HG03196 (cell line): ENCODE measurements at regions not wholly inside any gene's neighbourhood (a gene's known extent, or its start where the extent isn't known, plus 50 kb on each side); places are given as distances from the start of the nearest gene placed in this dataset.

ENCODE experiments used
- ATAC-seq: cut with Tn5 transposase; IDR thresholded peaks from one replicate; pipeline ENCODE4 v1.9.1; 2021; ENCODE audit not compliant: unreplicated experiment

DNA sequence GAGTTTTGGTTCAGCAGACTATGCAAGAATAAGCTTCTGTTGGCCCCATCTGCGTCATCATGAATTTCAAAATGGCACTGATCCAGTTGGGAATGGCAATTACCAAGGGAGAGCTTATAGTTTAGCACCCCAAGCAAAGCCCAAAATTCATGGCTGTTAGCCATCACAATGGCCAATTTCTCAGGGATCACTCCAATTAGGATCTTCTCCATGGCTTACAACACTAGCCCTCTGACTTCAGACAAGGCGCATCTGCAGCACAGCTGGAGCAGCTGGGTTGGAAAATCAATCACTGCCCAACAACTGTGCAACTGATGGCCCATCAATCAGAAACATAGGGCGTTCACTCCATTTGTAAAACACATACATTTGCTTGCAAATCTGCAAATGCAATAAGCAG lies 273.6 kb downstream of the SRBD1 start:
- no peak for ATAC-seq

DNA sequence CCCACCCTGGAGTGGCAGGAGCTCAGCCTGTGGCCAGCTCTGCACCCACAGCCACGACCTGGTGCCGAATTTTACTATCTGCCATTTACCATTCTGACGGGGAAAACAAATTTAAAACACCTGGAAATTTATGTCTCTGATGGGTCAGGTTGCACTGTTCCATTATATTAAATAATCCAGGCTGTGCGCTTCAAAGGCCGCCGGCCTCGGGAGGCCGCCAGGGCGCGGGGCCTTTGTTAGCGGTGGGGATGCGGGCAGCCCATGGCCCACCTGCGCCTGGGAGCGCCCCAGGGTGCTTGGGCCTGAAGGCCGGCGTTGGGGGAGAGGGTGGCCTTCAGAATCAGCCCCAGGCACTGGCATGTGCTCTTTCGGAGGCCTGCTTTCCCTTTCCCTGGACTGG lies 276.9 kb downstream of the SRBD1 start:
- ATAC-seq, result no peak

DNA sequence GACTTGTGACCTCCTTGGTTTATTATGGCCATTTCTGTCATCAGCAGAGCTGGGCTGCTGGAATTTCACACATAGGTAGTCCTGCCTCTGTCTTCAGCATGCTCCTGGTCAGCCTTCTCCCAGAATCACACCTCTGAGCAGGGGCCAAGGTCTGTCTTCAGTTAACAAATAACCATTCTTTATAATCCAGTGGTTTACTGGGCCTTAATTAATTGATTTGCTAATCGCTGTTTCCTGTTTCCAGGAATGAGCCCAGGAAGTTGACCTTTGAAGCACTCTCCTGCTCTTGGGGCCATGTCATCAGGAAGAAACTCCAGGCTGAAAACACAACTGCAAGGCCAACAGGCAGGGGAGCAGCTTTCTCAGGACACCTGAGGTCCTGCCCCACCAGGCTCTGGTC lies 278.5 kb downstream of the SRBD1 start:
- no peak for ATAC-seq

DNA sequence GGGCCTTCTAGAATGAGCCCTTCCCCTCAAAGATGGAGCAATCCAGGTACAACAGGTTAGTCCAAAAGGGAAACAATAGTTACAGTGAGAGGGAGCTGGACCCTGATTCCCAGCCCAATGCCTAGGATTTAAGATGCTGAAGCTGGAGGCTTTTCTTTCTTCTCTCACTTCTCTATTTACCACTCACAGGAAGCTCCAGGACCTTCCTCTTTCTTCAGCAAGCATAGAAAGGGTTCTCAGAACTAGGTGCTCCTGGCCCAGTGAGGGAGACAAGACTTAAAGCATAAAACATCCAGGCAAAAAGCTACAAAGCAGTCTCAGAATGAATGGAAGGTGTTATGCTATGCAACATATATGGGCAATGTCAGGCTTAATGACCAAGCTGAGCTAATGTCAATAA lies 279.0 kb downstream of the SRBD1 start:
- no peak for ATAC-seq

DNA sequence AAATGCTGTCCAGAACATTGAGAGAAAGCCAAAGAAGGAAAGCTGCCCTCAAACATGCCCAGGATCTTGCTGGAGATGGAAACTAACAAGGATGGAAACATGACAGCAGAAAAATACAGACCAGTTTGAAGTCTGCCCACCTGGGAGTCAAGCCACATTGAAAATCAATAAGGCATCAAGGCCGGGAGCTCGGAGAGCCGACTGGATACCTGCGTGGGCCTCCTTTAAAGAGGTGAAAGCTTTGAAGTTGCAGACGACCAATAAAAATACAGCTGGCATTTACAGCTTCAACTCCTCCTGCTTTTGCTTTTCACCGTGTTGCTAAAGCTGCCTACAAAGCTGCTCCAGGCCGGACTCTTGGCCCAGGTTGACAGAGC lies 279.7 kb downstream of the SRBD1 start:
- no peak for ATAC-seq

DNA sequence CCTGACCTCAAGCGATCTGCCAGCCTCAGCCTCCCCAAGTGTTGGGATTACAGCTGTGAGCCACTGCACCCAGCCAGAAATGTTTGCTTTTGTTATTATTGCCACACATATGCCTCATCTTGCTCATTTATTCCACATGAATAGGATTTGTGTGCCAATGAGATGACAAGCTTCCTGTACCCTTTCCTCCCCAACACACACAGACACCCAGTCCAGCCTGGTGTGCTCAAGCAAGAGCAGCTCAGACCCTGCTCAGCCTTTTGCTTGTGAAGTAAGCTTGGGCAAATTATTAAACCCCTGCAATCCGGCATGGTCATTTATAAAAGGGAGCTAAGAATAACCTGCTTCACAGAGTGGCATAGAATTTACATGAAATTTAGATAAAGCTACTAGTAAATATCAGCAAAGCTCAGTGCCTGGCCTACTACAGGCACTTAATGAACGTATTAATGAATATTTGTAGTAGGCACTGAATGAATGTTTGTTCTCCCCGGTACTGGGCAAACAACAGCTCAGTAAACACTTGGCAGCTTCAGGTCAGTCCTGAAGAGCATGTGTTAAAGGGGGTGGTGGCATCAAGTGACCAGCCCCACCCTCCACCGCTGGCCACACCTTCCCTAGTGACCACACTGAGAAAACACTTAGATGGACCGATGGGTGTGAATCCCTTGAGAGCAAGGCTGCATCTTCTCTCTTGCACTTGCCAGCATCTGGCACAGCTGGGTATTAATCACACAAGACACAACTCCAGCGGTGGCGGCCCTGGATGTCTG lies 280.2 kb downstream of the SRBD1 start:
- ATAC-seq, result no peak

DNA sequence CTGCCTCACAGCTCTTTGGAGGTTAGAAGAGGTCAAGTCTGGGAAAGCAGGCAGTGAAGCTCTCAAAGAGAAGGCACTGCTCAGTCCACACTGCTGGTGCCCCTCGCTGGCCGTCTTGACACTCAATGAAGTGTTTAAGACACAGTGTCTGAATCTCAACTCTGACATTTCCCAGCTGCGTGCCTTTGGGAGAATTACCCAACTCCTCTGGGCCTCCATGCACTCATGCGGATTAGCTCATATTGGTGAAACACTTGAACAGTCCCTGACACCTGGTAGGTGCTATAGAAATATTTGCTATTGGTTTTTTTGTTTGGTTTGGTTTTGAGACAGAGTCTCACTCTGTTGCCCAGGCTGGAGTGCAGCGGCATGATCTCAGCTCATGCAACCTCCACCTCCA lies 281.0 kb downstream of the SRBD1 start:
- no peak for ATAC-seq

DNA sequence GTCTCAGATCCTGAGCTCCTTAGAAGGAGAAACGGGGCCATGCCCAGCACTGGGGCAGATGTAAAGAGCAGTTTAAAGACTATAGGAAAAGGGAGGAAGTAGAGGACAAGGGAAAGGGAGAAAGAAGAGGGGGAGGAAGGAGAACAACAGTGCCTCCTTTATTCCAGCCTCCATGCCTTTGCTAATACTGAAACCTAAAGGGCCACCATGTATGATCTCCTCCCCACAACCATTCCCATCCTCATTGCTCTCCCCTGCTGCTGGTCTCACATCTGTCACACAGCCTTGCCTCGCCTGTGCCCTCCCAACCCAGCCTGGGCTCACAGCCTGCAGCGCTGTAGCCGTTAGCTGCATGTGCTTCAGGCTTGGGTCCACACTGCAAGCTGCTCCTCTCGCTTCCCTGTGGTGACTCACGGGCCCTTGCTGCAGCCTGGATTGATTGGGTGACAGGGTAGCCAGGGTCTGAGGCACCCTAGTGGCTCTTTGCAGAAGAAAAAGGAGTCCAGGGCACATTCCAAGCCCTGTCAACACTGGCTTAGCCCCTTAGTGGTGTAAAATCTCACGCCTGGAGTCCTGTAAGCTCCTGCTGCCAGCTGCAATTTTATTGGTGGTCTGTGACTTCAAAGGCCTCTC lies 281.9 kb downstream of the SRBD1 start:
- no peak for ATAC-seq

DNA sequence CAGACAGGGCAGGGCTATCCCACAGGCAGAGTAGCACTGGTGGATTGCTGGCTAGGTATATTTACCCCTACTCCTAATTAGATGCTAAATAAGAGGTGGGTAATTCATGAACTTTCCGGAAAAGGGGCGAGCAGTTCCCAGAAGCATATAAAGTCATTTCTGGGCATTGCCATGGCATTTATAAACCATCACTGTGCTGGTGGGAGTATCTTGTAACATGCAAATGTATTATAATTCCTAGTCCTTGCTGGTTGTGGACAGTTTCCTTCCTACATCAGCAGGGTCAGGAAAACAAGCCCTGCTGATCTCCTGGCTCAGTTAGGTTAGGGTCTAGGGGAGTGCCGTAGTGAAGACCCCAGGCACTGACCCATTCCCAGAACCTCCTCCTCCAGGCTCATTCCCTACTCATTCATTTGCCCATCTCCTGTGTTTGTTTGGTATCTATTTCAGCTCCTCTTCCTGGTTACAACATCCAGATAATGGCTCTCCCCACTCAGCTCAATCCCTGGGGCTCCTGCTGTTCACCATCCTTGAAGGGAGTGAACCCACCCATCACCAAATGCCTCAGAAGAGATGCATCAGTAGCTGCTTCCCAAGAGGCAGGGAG lies 282.7 kb downstream of the SRBD1 start:
- no peak for ATAC-seq

DNA sequence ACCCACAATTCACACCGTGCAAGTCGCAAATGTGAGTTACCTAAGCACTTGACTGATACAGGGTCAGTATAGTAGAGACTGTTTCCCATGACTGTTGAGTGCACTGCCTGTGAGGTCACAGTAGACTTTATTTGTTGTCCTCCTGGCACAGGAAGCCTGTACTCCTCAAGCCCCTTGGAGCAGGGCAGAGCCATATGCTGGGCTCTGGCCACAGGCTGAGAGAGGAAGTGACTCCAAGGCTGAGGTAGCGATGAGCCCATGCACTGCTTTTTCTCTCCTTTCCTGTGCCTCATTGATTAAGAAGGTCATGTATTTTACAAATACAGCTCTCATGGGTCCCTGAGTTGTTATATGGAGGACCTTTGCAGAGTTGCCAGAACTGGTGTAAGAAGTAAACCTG lies 287.7 kb downstream of the SRBD1 start:
- no peak for ATAC-seq

DNA sequence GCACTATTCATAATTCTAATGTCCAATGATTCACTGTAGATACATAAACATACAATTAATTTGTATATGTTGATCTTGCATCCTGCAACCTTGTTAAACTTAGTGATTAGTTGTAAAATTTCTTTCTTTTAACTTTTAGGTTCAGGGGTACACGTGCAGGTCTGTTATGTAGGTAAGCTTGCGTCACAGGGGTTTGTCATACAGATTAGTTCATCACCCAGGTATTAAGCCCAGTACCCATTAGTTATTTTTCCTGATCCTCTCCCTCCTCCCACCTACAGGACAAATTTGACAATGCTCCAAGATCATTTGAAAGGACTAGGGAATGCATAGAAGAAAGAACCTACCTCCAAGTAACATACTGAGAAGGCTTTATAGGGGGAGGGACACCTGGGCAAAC lies 290.1 kb downstream of the SRBD1 start:
- ATAC-seq, result no peak

DNA sequence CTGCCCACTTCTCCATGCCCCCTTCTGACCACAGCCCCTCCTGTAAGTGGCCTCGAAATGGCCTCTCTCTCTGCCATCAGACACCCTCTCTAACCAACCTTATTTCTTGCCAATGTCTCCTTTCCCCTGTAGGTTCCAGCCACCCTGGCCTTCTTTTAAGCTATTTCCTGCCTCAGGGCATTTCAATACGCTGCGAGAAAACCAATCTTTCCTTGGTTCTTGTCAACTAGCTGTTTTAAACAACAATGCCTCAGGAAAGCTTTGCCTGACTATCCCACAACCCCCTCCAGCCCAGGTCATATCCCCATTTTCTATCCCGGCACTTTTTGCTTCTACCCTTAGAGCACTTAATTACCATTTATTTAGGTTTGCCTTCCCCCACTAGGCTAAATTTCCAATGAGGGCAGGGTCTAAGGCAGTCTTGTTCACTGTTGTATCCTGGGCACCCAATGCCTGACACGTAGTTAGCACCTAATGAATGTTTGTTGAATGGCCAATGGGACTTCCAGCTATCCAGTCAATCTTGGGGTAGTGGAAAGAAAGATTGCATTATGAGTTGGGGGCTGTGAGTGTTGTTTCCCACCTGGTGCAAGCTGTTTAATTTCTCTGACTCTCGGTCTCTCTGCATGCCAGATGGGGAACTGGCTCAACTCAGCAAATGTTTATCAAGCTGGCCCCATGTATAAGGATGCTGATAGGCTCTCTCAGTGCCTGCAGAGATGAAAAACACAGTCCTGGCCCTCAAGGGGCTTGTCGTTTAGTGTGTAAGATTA lies 291.2 kb downstream of the SRBD1 start:
- no peak for ATAC-seq

DNA sequence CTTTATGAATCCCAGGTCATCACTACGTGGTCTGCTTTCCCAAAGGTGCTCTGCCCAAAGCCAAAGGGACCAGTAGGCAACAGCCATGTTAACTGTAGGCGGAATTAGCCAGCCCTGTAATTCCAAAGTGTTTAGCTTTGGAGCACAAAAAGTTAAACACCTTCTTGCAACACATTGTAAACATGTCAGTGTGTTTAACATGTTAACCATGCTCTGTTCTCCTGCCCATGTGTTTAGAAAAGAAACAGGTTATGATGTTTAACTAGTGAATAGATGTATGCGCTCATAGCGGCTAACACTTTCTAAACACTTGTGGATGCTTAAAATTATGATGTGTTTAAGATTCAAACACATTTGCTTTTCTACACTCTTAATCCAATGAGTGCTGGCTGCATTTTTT lies 292.4 kb downstream of the SRBD1 start:
- no peak for ATAC-seq

DNA sequence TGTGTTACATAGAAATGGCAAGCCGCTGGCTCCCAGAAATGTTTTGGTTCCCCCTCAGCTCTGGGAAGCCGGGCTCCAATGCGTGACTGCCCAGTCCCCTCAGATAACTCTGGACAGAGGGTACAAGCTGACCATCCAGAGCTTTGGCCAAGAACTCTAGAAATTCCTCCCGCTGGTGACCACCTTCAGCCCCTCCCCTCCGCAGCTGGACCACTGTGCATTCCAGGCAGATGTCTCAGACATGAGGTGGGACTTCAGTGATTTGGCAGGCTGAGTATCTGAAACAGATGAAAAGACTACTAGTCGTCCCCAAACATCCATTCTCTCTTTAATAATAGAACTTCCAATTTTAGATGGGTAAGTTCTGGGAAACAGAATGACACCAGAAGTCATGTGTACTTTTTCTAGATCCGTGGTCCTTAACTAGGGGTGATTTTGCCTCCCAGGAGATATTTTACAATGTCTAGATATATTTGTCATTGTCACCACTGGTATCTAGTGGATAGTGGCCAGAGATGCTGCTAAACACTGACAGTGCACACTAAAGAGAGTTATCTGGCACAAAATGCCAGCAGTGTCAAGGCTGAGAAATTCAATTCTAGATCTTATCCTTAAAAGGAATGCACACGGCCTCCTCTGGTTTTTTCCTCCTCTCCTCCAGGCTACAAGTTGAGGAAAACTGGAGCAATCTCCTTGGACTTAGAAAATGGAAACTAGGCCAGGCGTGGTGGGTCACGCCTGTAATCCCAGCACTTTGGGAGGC lies 294.3 kb downstream of the SRBD1 start:
- no peak for ATAC-seq

DNA sequence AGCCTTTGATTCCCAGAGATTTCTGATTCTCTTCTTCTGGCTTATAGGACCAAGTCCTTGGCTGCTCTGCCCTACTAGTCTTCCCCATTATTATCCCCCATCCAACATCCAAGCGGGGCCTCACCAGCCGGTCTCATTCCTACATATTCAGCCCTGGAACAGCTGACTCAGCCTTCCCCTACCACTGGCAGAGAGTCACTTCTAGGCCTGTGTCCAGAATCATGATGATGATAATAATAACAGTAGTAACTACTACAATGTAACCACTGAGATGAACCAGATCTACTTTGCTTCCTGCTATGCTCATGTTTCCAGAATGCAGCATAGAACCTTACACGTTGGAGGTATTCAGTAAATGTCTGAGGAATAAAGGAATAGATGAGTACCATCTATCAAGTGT lies 295.2 kb downstream of the SRBD1 start:
- no peak for ATAC-seq

DNA sequence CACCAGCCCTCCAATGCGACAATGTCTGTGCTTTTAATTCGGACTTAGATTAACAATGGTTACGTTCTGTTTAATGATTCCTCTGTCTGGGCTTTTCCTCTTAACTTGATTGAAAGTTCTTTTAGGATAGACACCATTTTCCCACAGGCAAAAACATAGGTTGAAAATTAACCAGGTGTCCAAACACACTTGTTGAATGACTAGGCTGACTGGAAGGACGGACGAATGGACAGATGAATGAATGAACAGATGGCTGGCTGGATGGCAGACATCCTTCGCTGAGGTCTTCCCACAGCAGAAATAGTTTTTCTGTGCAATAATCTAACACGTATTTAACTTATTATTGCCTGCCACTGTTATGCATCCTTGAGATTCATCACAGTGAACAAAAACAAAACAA lies 298.8 kb downstream of the SRBD1 start:
- no peak for ATAC-seq

DNA sequence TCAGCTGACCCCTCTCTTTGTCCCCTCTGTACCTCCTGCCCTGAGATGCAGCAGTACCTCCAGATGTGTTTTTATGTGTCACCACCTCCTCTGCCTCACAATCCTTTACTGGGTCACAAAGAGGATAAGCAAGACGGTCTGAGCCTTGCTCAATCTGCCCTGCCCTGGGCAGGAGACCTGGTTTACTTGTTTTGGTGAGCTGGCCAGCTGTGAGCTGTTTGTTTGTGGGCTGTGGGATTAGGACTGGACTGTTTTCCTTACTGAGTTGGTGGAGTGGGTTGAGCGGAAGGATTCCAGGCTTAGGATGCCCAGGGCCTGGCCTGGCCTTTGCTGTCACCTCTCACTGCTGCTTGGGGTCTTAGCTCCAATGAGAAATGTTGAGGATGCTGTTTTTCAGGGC lies 299.5 kb downstream of the SRBD1 start:
- no peak for ATAC-seq

DNA sequence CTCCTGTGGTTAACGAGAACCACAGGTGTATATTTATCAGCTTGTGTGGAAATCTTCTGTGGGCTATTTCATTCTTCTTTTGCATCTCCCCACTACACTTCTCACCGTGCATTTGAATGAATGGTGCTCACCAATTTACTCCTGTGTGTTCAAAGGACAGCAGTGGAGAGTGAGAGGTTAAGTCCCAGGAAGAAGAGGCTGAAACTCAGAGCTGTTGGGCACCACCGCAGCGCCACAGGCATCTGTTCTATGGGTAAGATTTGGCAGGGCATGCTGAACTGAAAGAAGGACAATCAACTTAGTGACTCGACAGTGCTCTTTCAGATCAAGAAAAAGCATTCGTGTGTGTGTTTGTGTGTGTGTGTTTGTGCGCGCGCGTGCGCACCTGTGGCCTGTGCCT lies 297.9 kb upstream of the SIX2 start:
- no peak for ATAC-seq

DNA sequence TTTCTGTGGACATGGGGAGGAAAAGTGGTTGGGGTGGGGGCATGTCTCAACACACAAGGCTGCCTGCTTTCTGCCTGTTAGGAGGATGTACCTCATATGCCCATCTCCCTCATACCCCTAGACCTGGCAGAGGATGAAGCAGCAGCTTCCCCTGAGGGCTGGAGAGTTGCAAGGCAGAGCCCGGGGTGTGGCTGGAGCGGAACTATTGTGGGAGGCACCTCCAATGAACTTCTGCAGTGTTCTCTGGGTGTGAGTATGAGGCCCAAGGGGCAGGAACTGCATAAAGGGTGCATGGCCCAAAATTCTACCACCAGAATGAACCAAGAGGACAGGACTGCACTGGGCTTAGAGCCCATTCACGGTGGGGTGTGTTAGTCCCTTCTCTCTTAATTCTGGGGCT lies 296.3 kb upstream of the SIX2 start:
- no peak for ATAC-seq

DNA sequence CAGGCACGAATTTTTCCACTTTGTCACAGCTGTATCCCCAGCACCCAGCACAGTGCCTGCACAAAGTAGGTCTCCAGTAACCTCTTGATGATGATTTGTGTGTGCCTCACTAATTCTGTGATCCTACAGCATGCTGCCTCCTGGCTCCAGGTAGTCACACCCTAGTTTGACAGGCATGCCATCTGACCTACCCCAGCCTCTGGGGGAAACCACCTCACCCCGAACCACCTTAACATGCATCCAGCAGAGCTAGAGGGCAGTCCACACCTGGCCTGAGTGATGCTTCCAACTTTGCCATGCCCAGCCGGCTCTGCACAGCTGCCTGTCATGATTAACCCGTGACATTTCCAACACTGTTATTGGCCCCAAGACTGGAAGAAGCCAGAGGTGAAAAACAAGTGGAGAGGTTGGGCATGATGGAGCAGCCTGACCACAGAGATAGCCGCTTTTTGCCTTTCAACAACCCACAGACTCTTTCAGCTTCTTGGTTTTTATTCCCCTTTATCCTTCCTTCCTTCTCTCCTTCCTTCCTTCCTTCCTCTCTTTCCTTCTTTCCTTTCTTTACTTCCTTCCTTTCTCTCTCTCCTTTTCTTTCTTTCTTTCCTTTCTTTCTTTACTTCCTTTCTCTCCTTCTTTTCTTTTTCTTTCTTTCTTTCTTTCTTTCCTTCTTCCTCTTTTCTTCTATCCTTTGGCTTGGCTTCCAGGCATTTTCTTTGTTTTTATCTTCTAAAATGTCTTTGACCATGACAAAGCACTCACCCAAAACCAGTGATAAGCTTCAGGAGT lies 294.4 kb upstream of the SIX2 start:
- ATAC-seq, result no peak
